Heart right ventricle (tissue), 16 donors: ENCODE measurements at regions not wholly inside any gene's neighbourhood (a gene's known extent, or its start where the extent isn't known, plus 50 kb on each side); places are given as distances from the start of the nearest gene placed in this dataset.

ENCODE experiments used
- ATAC-seq, 8 donors: fragments of 200-7000 bp; cut with Tn5 transposase; one replicate each; pipeline ENCODE4 v1.9.1; 2020; ENCODE audit warnings: mild to moderate bottlenecking in 8 of 8, moderate library complexity in 8 of 8, moderate number of reproducible peaks in 1 of 8
- DNase-seq, 2 donors: peaks; one replicate each; pipeline ENCODE4 v3.0.0-alpha.2; 2020
- H3K27ac ChIP-seq, 10 donors: fragments of 200-600 bp; sonication (generic) in 2 of 10; one replicate each; pipeline versions ENCODE4 v1.5.0 to v1.8.0; 2020 to 2022; ENCODE audit warnings: mild to moderate bottlenecking in 3 of 10
- H3K27me3 ChIP-seq, 7 donors: fragments of 200-600 bp; one replicate each; pipeline ENCODE4 v1.8.0; 2021 to 2022; ENCODE audit warnings: mild to moderate bottlenecking in 2 of 7
- H3K36me3 ChIP-seq, 9 donors: fragments of 200-600 bp; sonication (generic) in 1 of 9; one replicate each; pipeline versions ENCODE4 v1.5.0 to v1.8.0; 2020 to 2022; ENCODE audit warnings: mild to moderate bottlenecking in 2 of 9
- H3K4me1 ChIP-seq, 9 donors: fragments of 200-600 bp; sonication (generic) in 1 of 9; one replicate each; pipeline versions ENCODE4 v1.5.0 to v1.8.0; 2020 to 2022; ENCODE audit warnings: mild to moderate bottlenecking in 4 of 9
- H3K4me3 ChIP-seq, 10 donors: fragments of 200-600 bp; sonication (generic) in 2 of 10; one replicate each; pipeline versions ENCODE4 v1.5.0 to v1.8.0; 2020 to 2022; ENCODE audit warnings: mild to moderate bottlenecking in 7 of 10, moderate library complexity in 2 of 10
- H3K9me3 ChIP-seq, 11 donors: fragments of 200-600 bp in 10 of 11; sonication (generic) in 2 of 11; one replicate each; pipeline versions ENCODE4 v1.5.0 to v1.8.0; 2013 to 2022; ENCODE audit warnings: mild to moderate bottlenecking in 2 of 11, control low read depth in 1 of 11, moderate library complexity in 1 of 11
- WGBS, 2 donors: extraction: QIAGEN DNeasy Blood & Tissue Kit; methylation state at CpG; one replicate each; pipeline ENCODE4 v1.1.7; 2013; ENCODE audit warnings: inconsistent platforms in 1 of 2; 5-methylcytosine and 5-hydroxymethylcytosine counted together
- intact Hi-C, 10 donors: fragments of 100-400 bp; cut with DNase I; formaldehyde crosslinking; loops; one replicate each; pipeline versions ENCODE4 v1.11.1 to v1.14.2; 2022
- TF ChIP-seq, protein P1 (sequence below), 9 donors: fragments of 200-600 bp; sonication (generic) in 2 of 9; IDR thresholded peaks; one replicate each; pipeline versions ENCODE4 v1.5.0 to v1.8.0; 2021 to 2022; ENCODE audit warnings: antibody characterized with exemption in 9 of 9, mild to moderate bottlenecking in 5 of 9, moderate library complexity in 1 of 9
- donor health status: Arrhythmogenic right ventricular cardiomyopathy.
- donor health status: ischemic (EF 13 %, LVEDD 7.1; RV severe dilation, severe dysfunction).
- donor health status: healthy with polysubstance abuse.
- donor health status: DM: no; HTN: yes; CAD: no.
- donor health status: DM: no; HTN: no; CAD: no.
- donor health status: ischemic (EF 25% LVEDD 6.9; RV normal size, moderate dysfunction).
- donor health status: ischemic (EF 25% LVEDD 5.7; RV mildly dilated, moderate dysfunction).
- donor health status: healthy.
- donor health status: DM: yes; HTN: yes; CAD: no.
- donor health status: Ischemic cardiomyopathy.
- donor health status: ischemic (EF 35%, LVEDD 5.7; RV mildly dilated, moderate dysfunction).
- donor health status: nonischemic (EF 11% LVEDD 7.7; RV severe dilation, severe dysfunction).
- donor health status: DM: yes; HTN: yes; CAD: no.
- donor health status: PGD.
- donor health status: ischemic (EF 29% LVEDD 5.4; RV normal size, mild dysfunction).
- donor health status: nonischemic (EF 23%, LVEDD 6.1; RV moderate dilation, normal function).

- H3K4me1 ChIP-seq, result peaks cover 0 to 32% (median 14%) of the 10 kb centered on the region in 9 donors
- no peak for DNase-seq
- TF ChIP-seq, protein P1, sequence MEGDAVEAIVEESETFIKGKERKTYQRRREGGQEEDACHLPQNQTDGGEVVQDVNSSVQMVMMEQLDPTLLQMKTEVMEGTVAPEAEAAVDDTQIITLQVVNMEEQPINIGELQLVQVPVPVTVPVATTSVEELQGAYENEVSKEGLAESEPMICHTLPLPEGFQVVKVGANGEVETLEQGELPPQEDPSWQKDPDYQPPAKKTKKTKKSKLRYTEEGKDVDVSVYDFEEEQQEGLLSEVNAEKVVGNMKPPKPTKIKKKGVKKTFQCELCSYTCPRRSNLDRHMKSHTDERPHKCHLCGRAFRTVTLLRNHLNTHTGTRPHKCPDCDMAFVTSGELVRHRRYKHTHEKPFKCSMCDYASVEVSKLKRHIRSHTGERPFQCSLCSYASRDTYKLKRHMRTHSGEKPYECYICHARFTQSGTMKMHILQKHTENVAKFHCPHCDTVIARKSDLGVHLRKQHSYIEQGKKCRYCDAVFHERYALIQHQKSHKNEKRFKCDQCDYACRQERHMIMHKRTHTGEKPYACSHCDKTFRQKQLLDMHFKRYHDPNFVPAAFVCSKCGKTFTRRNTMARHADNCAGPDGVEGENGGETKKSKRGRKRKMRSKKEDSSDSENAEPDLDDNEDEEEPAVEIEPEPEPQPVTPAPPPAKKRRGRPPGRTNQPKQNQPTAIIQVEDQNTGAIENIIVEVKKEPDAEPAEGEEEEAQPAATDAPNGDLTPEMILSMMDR (IDR thresholded peaks at IDR 0.05), result no peak
- H3K4me3 ChIP-seq, result no peak overlapping the region
- ATAC-seq, result no peak
- H3K9me3 ChIP-seq, result no peaks in the 10 kb centered on the region
- H3K27ac ChIP-seq, result no peak overlapping the region
- intact Hi-C loops, result no loop called here
- no peaks in the 10 kb centered on the region for H3K27me3 ChIP-seq
- no peaks in the 10 kb centered on the region for H3K36me3 ChIP-seq
These were observed 102.3 kb upstream of the NEUROD1 start for GRCh38 chr2:181782660-181783059.

GRCh38 chr2:181784556-181784955 is 104.2 kb upstream of the NEUROD1 start:
- H3K36me3 ChIP-seq, result no peaks in the 10 kb centered on the region
- DNase-seq, result no peak
- 84 to 88% methylated on average over 3 of the region's 3 CpGs for WGBS, 2 donors
- peaks cover 0 to 15% (median 11%) of the 10 kb centered on the region in 9 donors for H3K4me1 ChIP-seq
- intact Hi-C loops, result no loop called here
- no peaks in the 10 kb centered on the region for H3K9me3 ChIP-seq
- no peaks in the 10 kb centered on the region for H3K27me3 ChIP-seq
- ATAC-seq, result no peak
- no peak overlapping the region for H3K4me3 ChIP-seq
- H3K27ac ChIP-seq, result no peak overlapping the region
- TF ChIP-seq, protein P1 (IDR thresholded peaks at IDR 0.05), result no peak

GRCh38 chr2:181785691-181786344 is 105.5 kb upstream of the NEUROD1 start:
- no peaks in the 10 kb centered on the region for H3K27me3 ChIP-seq
- WGBS, 2 donors, result 76 to 78% methylated on average over 2 of the region's 2 CpGs
- intact Hi-C loops, result no loop called here
- TF ChIP-seq, protein P1 (IDR thresholded peaks at IDR 0.05), result no peak
- no peak overlapping the region for H3K4me3 ChIP-seq
- no peaks in the 10 kb centered on the region for H3K36me3 ChIP-seq
- ATAC-seq (no peak), DNase-seq (no peak)
- H3K4me1 ChIP-seq, result peaks cover 0 to 3% (median 0%) of the 10 kb centered on the region in 9 donors
- H3K27ac ChIP-seq, result no peak overlapping the region
- no peaks in the 10 kb centered on the region for H3K9me3 ChIP-seq

GRCh38 chr2:181786371-181787228 is 104.9 kb upstream of the ITPRID2 start:
- WGBS, 2 donors, result 94 to 96% methylated on average over 4 of the region's 4 CpGs
- no peaks in the 10 kb centered on the region for H3K36me3 ChIP-seq
- TF ChIP-seq, protein P1 (IDR thresholded peaks at IDR 0.05), result no peak

More at GRCh38 chr2:181786371-181787228, 104.9 kb upstream of the ITPRID2 start:
- intact Hi-C loops, result no loop called here
- ATAC-seq, result no peak
- Histone ChIP-seq H3K4me3 (no peak overlapping the region), H3K27ac (no peak overlapping the region), H3K27me3 (no peaks in the 10 kb centered on the region), H3K4me1 (no peaks in the 10 kb centered on the region), H3K9me3 (no peaks in the 10 kb centered on the region)
- DNase-seq, result no peak
